ENCODE measurements at regions not wholly inside any gene's neighbourhood (a gene's known extent, or its start where the extent isn't known, plus 50 kb on each side); places are given as distances from the start of the nearest gene placed in this dataset.
"Not testable (repeated sequence)": the region's sequence is repeated elsewhere in the genome, so short reads cannot be mapped to it uniquely, and the experiment has no call there.

GRCh38 chr2:77867146-77867545 lies 345.0 kb upstream of the LRRTM4 start:
- H3K27ac ChIP-seq, result no peak overlapping the region
- no peaks in the 10 kb centered on the region for H3F3A ChIP-seq (ENCODE audit: insufficient read depth, low read depth)
- ChIA-PET CTCF (no interaction called here), POLR2A (ENCODE audit: unreplicated experiment) (no interaction called here)
- DNase-seq, result no peak
- H3K4me3 ChIP-seq, result no peak overlapping the region
- H4K20me1 ChIP-seq (ENCODE audit: insufficient read depth), result no peaks in the 10 kb centered on the region
- BruUV-seq (replicated peaks), result no TSS peak
- intact Hi-C loops (cut with micrococcal nuclease; ENCODE audit: unreplicated experiment), result no loop called here
- no peaks in the 10 kb centered on the region for H3K36me3 ChIP-seq (ENCODE audit: low read depth)
- no peak overlapping the region for H3K4me2 ChIP-seq
- TF ChIP-seq EZH2 (IDR thresholded peaks at IDR 0.05; ENCODE audit: low read depth), result no peak
- TF ChIP-seq, protein P1, sequence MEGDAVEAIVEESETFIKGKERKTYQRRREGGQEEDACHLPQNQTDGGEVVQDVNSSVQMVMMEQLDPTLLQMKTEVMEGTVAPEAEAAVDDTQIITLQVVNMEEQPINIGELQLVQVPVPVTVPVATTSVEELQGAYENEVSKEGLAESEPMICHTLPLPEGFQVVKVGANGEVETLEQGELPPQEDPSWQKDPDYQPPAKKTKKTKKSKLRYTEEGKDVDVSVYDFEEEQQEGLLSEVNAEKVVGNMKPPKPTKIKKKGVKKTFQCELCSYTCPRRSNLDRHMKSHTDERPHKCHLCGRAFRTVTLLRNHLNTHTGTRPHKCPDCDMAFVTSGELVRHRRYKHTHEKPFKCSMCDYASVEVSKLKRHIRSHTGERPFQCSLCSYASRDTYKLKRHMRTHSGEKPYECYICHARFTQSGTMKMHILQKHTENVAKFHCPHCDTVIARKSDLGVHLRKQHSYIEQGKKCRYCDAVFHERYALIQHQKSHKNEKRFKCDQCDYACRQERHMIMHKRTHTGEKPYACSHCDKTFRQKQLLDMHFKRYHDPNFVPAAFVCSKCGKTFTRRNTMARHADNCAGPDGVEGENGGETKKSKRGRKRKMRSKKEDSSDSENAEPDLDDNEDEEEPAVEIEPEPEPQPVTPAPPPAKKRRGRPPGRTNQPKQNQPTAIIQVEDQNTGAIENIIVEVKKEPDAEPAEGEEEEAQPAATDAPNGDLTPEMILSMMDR (conservative IDR thresholded peaks at IDR 0.05), result no peak
- H3K9me2 ChIP-seq (ENCODE audit: insufficient read depth), result no peaks in the 10 kb centered on the region
- H3K79me2 ChIP-seq (ENCODE audit: low read depth), result no peaks in the 10 kb centered on the region
- no peaks in the 10 kb centered on the region for H3K9me3 ChIP-seq (ENCODE audit: insufficient read depth, low read depth)
- H3K4me1 ChIP-seq (replicated peaks; ENCODE audit: insufficient read depth), result no peaks in the 10 kb centered on the region
- no peak overlapping the region for H2AFZ ChIP-seq
- H3K27me3 ChIP-seq (ENCODE audit: insufficient read depth, low read depth), result no peaks in the 10 kb centered on the region

DNA sequence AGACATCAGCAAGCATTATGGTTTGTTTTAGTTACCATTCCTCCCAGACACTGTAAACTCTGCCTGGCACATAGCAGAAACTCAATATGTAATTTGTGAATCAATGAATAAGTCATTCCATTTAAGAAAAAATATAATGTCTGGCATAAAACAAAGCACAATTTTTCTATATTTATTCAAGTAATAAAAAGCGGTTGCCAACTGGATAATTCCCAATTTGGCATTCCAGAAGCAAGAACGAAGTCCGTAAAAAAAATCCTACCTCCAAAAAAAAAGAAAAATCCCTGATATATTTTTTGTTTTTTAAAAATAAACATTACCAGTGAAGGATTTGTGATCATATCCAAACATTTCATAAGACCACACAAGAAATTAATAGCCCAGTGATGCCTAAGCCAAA lies 351.3 kb upstream of the LRRTM4 start:
- no peaks in the 10 kb centered on the region; the same call in 1 of the 2 replicates for H3K9me2 ChIP-seq (ENCODE audit: insufficient read depth)
- TF ChIP-seq, protein P1 (conservative IDR thresholded peaks at IDR 0.05), result no peak
- no peak for TF ChIP-seq EZH2 (IDR thresholded peaks at IDR 0.05; ENCODE audit: low read depth)
- no peaks in the 10 kb centered on the region for H3K27me3 ChIP-seq (ENCODE audit: insufficient read depth, low read depth)
- no peaks in the 10 kb centered on the region for H3K4me1 ChIP-seq (replicated peaks; ENCODE audit: insufficient read depth)
- no peaks in the 10 kb centered on the region for H3K9me3 ChIP-seq (ENCODE audit: insufficient read depth, low read depth)
- CTCF ChIA-PET, result no interaction called here
- no peak overlapping the region for H3K27ac ChIP-seq
- POLR2A ChIA-PET (ENCODE audit: unreplicated experiment), result no interaction called here
- H3F3A ChIP-seq (ENCODE audit: insufficient read depth, low read depth), result no peaks in the 10 kb centered on the region
- DNase-seq, result no peak
- no peak overlapping the region for H3K4me3 ChIP-seq
- intact Hi-C loops (cut with micrococcal nuclease; ENCODE audit: unreplicated experiment), result no loop called here
- H3K36me3 ChIP-seq (ENCODE audit: low read depth), result no peaks in the 10 kb centered on the region
- H3K79me2 ChIP-seq (ENCODE audit: low read depth), result no peaks in the 10 kb centered on the region
- H3K4me2 ChIP-seq, result no peak overlapping the region
- H2AFZ ChIP-seq, result no peak overlapping the region
- BruUV-seq (replicated peaks), result no TSS peak
- H4K20me1 ChIP-seq (ENCODE audit: insufficient read depth), result no peaks in the 10 kb centered on the region

DNA sequence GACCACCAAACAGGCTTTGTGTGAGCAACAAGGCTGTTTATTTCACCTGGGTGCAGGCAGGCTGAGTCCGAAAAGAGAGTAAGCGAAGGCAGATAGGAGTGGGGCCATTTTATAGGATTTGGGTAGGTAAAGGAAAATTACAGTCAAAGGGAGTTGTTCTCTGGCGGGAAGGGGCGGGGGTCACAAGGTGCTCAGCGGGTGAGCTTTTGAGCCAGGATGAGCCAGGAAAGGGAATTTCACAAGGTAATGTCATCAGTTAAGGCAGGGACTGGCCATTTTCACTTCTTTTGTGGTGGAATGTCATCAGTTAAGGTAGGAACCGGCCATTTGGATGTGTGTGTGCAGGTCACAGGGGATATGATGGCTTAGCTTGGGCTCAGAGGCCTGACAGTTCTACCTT lies 378.0 kb upstream of the LRRTM4 start:
- H2AFZ ChIP-seq; H4K20me1 ChIP-seq (ENCODE audit: insufficient read depth); H3K4me1 ChIP-seq (replicated peaks; ENCODE audit: insufficient read depth); DNase-seq; H3F3A ChIP-seq (ENCODE audit: insufficient read depth, low read depth); POLR2A ChIA-PET (ENCODE audit: unreplicated experiment); H3K9me2 ChIP-seq (ENCODE audit: insufficient read depth); H3K36me3 ChIP-seq (ENCODE audit: low read depth); H3K4me3 ChIP-seq; BruUV-seq (replicated peaks); H3K27me3 ChIP-seq (ENCODE audit: insufficient read depth, low read depth); H3K79me2 ChIP-seq (ENCODE audit: low read depth); H3K4me2 ChIP-seq; CTCF ChIA-PET; H3K9me3 ChIP-seq (ENCODE audit: insufficient read depth, low read depth); H3K27ac ChIP-seq; intact Hi-C loops (cut with micrococcal nuclease; ENCODE audit: unreplicated experiment): not testable (repeated sequence)

- Histone ChIP-seq H3F3A (ENCODE audit: insufficient read depth, low read depth) (no peaks in the 10 kb centered on the region), H4K20me1 (ENCODE audit: insufficient read depth) (no peaks in the 10 kb centered on the region), H3K79me2 (ENCODE audit: low read depth) (no peaks in the 10 kb centered on the region), H3K27ac (no peak overlapping the region), H3K9me2 (ENCODE audit: insufficient read depth) (no peaks in the 10 kb centered on the region), H3K9me3 (ENCODE audit: insufficient read depth, low read depth) (no peaks in the 10 kb centered on the region), H2AFZ (no peak overlapping the region), H3K4me2 (no peak overlapping the region), H3K4me1 (replicated peaks; ENCODE audit: insufficient read depth) (no peaks in the 10 kb centered on the region), H3K27me3 (ENCODE audit: insufficient read depth, low read depth) (no peaks in the 10 kb centered on the region), H3K4me3 (no peak overlapping the region), H3K36me3 (ENCODE audit: low read depth) (no peaks in the 10 kb centered on the region)
- no peak for TF ChIP-seq EZH2 (IDR thresholded peaks at IDR 0.05; ENCODE audit: low read depth)
- TF ChIP-seq, protein P1 (conservative IDR thresholded peaks at IDR 0.05), result no peak
- BruUV-seq (replicated peaks), result no TSS peak
- CTCF ChIA-PET, result no interaction called here
- no peak for DNase-seq
- intact Hi-C loops (cut with micrococcal nuclease; ENCODE audit: unreplicated experiment), result no loop called here
- POLR2A ChIA-PET (ENCODE audit: unreplicated experiment), result no interaction called here
Measured at GRCh38 chr2:77910136-77910535, 388.0 kb upstream of the LRRTM4 start.

Measured in PC-9 (cell line).